Keratinocyte (primary cell): ENCODE measurements at regions not wholly inside any gene's neighbourhood (a gene's known extent, or its start where the extent isn't known, plus 50 kb on each side); places are given as distances from the start of the nearest gene placed in this dataset.

Experiments used
- EZH2 ChIP-seq: IDR thresholded peaks from one replicate; pipeline ENCODE4 v1.6.1; 2012; ENCODE audit warnings: inconsistent platforms, mild to moderate bottlenecking, low read length, moderate library complexity
- TF ChIP-seq, protein P1 (sequence below), 3 experiments: IDR thresholded peaks in 1 of 3; conservative IDR thresholded peaks in 1 of 3; optimal IDR thresholded peaks in 1 of 3; 2 replicates in 2 of 3; 3 replicates in 1 of 3; pipeline versions ENCODE3 to v1.5.1; 2011; ENCODE audit warnings: low read length in 3 of 3, mild to moderate bottlenecking in 3 of 3, moderate library complexity in 2 of 3, control low read depth in 1 of 3, inconsistent platforms in 1 of 3; ENCODE audit not compliant: insufficient read depth in 2 of 3; ENCODE audit errors: extremely low read depth in 1 of 3

DNA sequence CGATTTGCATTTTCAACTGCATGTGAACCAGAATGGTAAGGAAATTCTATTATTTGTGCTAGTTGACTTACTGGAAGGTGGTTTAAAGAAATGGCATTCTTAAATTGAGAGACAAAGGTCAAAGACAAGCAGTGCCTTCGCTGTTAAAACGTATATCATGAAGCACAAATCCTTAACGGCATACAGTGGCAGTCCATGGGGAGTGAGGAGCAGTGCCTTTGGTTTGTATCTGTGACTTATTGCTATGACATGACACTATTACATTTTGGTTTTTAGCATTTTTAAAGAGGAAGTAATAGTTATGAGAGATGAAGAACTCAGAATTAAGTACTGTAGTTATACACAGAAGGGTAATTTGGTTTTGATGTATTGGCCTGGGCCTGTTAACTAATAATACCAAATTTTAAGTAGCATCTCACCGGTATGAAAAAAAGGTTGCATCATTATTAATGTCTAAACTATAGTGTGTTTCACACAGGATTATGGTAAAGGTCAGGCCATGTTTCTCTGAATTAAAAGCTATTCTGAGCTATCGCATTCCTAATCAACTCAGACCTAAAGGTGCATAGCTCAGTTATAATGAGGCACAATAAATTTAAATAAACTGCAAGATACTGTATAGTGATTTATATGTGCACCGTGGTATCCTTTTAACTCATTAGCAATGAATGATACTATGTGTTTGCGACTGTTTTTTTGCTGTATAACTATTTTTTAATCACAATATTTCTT lies 339.8 kb upstream of the ARRDC3 start:
- TF ChIP-seq, protein P1, sequence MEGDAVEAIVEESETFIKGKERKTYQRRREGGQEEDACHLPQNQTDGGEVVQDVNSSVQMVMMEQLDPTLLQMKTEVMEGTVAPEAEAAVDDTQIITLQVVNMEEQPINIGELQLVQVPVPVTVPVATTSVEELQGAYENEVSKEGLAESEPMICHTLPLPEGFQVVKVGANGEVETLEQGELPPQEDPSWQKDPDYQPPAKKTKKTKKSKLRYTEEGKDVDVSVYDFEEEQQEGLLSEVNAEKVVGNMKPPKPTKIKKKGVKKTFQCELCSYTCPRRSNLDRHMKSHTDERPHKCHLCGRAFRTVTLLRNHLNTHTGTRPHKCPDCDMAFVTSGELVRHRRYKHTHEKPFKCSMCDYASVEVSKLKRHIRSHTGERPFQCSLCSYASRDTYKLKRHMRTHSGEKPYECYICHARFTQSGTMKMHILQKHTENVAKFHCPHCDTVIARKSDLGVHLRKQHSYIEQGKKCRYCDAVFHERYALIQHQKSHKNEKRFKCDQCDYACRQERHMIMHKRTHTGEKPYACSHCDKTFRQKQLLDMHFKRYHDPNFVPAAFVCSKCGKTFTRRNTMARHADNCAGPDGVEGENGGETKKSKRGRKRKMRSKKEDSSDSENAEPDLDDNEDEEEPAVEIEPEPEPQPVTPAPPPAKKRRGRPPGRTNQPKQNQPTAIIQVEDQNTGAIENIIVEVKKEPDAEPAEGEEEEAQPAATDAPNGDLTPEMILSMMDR (optimal IDR thresholded peaks at IDR 0.05 in 1 of 3, IDR thresholded peaks at IDR 0.05 in 1 of 3, conservative IDR thresholded peaks at IDR 0.05 in 1 of 3; ENCODE audit: extremely low read depth in 1 of 3, insufficient read depth in 2 of 3, low read length in 3 of 3): no peak
- no peak for TF ChIP-seq EZH2
